Epithelial cell of esophagus (primary cell): ENCODE measurements at regions not wholly inside any gene's neighbourhood (a gene's known extent, or its start where the extent isn't known, plus 50 kb on each side); places are given as distances from the start of the nearest gene placed in this dataset.

ENCODE experiments used
- DNase-seq: peaks from one replicate; pipeline ENCODE4 v3.0.0; 2010; ENCODE audit warnings: low read depth
- H3K4me3 ChIP-seq: 2 replicates; pipeline ENCODE4 v1.5.1; 2011; ENCODE audit warnings: mild to moderate bottlenecking, low read length, control low read depth
- CTCF ChIP-seq: IDR thresholded peaks from 2 replicates; pipeline ENCODE4 v1.5.1; 2011; ENCODE audit warnings: low read depth, mild to moderate bottlenecking, low read length, control low read depth, inconsistent platforms; ENCODE audit not compliant: insufficient read depth; ENCODE audit errors: missing control alignments

GRCh38 chr20:50258790-50259483 lies 68.3 kb downstream of the CEBPB start:
- no peak for TF ChIP-seq CTCF
- no peak overlapping the region for H3K4me3 ChIP-seq
- no peak for DNase-seq

GRCh38 chr20:50259705-50260478 lies 69.3 kb downstream of the CEBPB start:
- TF ChIP-seq CTCF, result no peak
- no peak overlapping the region for H3K4me3 ChIP-seq
- no peak for DNase-seq

- no peak for DNase-seq
- TF ChIP-seq CTCF, result no peak
- no peak overlapping the region for H3K4me3 ChIP-seq
Observed at GRCh38 chr20:50260479-50261221, 70.0 kb downstream of the CEBPB start.

DNA sequence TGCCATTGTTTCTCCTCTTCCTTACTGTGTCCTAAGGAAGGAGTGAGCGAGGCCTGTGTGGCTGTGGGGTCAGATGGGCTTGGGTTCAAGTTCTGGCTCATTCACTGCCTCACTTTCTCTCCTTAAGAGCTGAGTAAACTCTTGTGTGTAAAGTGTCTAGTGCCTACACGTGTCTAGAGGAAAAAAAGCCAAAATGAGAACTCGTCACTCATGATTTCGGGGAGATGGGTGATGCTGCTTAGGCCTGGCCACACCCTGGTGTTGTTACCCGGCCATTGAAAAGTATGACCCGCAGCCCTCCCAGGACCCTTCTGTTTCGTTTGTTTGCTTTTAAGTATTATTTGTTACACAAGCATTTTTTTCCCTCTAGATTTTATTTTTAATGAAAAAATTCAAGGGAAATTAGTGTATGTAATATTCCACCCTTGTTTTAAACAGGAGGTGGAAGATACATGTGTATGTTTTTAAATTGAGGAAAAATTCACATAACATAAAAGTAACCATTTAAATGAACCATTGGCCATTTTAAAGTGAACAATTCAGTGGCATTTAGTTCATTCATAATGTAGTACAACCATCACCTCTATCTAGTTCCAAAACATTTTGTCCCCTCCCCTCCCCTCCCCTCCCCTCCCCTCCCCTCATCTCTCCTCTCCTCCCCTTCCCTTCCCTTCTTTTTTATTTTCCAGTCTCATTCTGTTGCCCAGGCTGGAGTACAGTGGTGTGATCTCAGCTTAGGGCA lies 71.0 kb downstream of the CEBPB start:
- H3K4me3 ChIP-seq, result no peak overlapping the region
- TF ChIP-seq CTCF, result no peak
- DNase-seq, result no peak

- no peak for DNase-seq
- no peak overlapping the region for H3K4me3 ChIP-seq
- TF ChIP-seq CTCF, result no peak
Observed at GRCh38 chr20:50263831-50264230, 73.2 kb downstream of the CEBPB start.

- no peak overlapping the region for H3K4me3 ChIP-seq
- no peak for DNase-seq
Observed at GRCh38 chr20:50264534-50265145, 74.0 kb downstream of the CEBPB start.

More at GRCh38 chr20:50264534-50265145, 74.0 kb downstream of the CEBPB start:
- no peak for TF ChIP-seq CTCF
